ENCODE measurements at regions not wholly inside any gene's neighbourhood (a gene's known extent, or its start where the extent isn't known, plus 50 kb on each side); places are given as distances from the start of the nearest gene placed in this dataset.
"Not testable (repeated sequence)": the region's sequence is repeated elsewhere in the genome, so short reads cannot be mapped to it uniquely, and the experiment has no call there.

GRCh38 chr14:84483072-84483420 is 1046.9 kb upstream of the FLRT2 start:
- peak; percentile 28 for DNase-seq (ENCODE audit: low read depth, low spot score)

- not testable (repeated sequence) for DNase-seq (ENCODE audit: low read depth, low spot score)
Observed at GRCh38 chr14:84484243-84484642, 1045.7 kb upstream of the FLRT2 start.

DNA sequence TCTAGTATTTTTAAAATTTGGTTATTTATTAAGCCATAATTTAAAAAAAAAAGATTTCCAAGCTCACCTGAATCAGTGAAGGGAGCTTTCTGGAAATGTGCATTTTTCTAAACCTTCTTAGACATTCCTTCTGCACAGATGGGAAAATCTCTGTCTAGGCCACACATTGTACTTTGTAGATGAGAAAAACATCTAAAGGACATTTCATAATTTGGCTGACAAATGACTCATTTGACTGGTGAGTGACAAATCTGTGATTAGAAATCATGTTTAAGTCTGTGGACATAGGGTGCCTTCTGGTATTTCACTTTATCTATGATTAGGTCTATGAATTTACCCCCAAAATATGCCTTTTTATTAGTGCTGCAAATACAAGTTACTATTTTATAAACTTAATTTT is 1044.9 kb upstream of the FLRT2 start:
- DNase-seq (ENCODE audit: low read depth, low spot score) = no peak

DNA sequence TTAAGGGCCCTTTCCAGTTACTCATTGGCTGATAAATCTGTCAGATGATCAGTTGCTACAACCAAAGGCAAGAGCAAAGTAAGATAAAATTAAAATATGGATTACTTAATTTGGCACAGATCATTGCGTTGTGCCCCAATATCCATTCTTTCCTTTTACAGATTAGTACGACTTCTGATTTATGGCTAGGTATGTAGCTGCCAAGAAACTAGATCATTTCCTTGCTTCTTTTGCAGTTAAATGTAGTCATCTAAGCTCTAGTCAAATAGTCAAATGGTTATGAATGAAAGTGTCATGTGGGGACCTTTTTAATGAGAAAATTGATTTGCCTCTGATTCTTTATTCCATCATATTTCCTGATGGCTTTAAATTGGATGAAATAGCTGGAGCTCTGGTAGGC is 1039.9 kb upstream of the FLRT2 start:
- DNase-seq (ENCODE audit: low read depth, low spot score) = no peak

DNA sequence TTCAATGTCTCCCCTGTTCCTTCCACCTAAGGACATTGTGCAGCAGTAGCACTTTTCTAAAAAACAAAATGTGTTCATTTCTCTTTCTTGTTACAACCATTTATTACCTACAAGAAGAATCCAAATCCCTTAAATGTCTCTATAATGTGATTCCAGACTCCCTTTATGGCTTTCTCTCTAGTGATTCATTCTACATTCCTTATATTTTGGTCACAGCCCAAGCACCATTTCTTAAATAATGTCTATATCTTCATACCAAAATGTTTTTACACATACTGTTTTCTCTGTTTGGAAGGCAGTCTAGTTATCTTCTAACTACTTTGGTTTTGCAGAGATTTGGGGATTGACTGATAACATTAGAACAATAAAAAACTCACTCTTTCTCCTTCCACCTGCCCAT is 1037.3 kb upstream of the FLRT2 start:
- no peak for DNase-seq (ENCODE audit: low read depth, low spot score)

GRCh38 chr14:84493779-84494178 is 1036.2 kb upstream of the FLRT2 start:
- DNase-seq (ENCODE audit: low read depth, low spot score) = peak; percentile 30

DNA sequence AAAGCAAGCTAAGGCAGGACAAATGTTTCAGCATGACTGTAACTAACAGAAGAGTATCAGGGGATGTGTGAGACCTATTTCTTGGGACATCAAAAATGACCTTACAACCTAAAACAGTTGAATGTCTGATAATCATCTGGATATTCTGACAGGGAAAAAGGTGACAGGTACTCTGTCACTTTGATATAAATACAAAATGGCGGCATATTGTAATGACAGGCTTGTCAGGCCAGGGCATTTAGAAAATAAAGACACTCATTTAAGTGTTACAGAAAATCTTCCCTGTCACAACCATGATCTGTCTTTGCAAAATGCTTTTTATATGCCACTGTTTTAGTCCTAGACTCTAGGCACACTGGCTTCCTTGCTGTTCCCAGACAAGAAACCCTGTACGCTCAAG is 1033.3 kb upstream of the FLRT2 start:
- no peak for DNase-seq (ENCODE audit: low read depth, low spot score)

- not testable (repeated sequence) for DNase-seq (ENCODE audit: low read depth, low spot score)
Observed at GRCh38 chr14:84512823-84513222, 1017.1 kb upstream of the FLRT2 start.

GRCh38 chr14:84519836-84520235 is 1010.1 kb upstream of the FLRT2 start:
- no peak for DNase-seq (ENCODE audit: low read depth, low spot score)

GRCh38 chr14:84520711-84521338 is 1009.1 kb upstream of the FLRT2 start:
- DNase-seq (ENCODE audit: low read depth, low spot score) = peak; percentile 77

DNA sequence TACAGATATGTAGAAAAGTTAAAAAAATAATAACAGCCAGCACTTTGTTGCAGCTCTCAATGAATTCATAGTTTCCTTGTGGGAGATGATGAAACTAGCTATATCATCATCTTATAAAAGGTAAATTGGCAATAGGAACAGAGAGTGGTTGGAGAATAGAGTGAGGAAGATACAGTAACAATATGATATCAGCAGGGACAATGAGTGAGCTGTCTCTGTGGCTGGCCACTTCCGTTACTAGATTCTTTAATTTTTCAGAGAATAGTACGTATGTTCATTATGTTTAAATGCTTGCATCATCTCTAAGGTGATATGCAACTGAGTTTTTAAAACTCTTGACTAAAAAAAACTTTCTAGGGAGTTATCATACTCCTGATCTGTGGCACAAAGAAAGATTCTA is 1006.2 kb upstream of the FLRT2 start:
- no peak for DNase-seq (ENCODE audit: low read depth, low spot score)

GRCh38 chr14:84527706-84528105 is 1002.2 kb upstream of the FLRT2 start:
- DNase-seq (ENCODE audit: low read depth, low spot score) = no peak

- no peak for DNase-seq (ENCODE audit: low read depth, low spot score)
Observed at GRCh38 chr14:84532016-84532415, 997.9 kb upstream of the FLRT2 start.

GRCh38 chr14:84533181-84533725 is 996.7 kb upstream of the FLRT2 start:
- no peak for DNase-seq (ENCODE audit: low read depth, low spot score)

DNA sequence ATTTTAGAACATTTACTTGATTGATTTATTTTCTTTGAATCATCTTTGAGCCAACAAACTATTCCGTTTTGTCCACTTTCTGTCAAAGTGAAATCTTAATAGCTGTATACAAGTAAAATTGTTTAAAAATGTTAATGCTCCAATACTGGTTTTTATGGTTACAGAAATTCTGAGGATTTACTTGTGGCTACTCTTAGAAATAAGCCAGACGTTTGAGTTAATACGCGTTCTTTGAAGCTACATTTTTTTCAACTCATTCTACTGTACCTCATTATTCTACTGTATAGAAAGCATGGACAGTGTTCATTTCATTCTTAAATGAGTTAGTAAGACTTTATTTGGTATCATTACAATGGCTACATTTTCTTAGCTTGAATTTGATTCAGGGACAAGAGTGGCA is 996.2 kb upstream of the FLRT2 start:
- no peak for DNase-seq (ENCODE audit: low read depth, low spot score)

GRCh38 chr14:84535484-84535883 is 994.5 kb upstream of the FLRT2 start:
- DNase-seq (ENCODE audit: low read depth, low spot score) = no peak

DNA sequence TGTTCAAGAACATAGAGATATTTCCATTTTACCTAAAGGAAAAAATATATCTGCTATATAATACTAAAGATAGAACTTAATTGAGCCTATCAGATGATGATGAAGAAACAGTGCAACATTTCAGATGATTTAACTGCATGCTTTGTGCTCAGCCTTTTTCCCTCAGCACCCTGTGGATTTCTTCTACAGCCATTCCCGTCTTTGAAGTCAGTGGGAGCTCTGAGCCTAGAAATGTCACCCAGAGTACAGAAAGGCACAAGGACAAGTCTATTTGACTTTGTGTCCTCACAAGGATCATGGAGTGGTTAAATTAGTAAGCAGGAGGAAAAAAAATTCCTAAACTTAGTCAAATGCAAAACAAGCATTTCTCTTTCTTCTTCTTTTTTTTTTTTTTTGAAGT is 994.0 kb upstream of the FLRT2 start:
- no peak for DNase-seq (ENCODE audit: low read depth, low spot score)

GRCh38 chr14:84541018-84541417 is 988.9 kb upstream of the FLRT2 start:
- no peak for DNase-seq (ENCODE audit: low read depth, low spot score)

DNA sequence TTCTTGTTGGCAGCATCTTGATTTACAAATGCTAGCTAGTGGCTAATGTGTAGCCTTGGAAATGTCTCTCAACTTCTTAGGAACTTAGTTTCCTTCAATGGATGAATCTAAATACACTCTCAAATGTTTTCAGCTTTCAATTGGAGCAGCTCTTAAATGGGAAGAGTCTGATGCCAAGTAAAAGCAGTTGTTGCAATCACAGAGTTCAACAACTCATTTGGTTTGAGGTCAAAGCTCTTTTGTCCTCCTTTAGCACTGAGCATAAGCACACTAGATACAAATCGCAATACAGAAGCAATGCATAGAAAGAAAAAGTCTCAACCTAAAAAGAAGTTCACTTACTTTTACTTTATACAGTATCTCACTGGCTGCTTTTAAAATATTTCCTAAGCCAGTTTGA is 986.1 kb upstream of the FLRT2 start:
- no peak for DNase-seq (ENCODE audit: low read depth, low spot score)

DNA sequence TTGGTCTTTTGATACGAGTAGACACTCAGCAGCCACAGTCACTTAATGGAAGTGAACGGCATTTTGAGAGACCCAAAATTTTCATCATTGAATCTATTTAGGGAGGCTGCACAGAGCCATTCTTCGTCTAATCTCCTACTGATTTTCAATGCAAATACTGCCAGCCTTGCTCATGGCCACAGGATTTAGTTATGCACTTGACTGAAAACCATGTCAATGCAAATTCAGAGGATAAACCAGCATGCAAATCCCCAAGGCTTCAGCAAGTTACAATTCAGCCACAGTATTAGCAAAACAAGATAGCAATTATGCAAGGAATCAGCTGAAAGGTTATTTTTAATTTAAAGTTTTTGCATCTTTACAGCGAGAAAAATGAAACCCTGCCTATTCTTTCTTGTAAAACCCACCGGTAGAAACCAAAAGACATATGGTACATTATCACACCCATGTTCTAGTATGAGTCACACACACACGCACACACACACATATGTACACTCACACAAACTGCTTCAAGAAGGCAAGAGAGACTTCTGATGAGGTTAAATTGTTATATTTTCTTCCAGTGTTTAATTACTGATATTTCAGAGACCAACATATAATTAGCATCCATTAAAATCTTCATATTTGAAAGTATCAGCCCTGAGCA is 985.3 kb upstream of the FLRT2 start:
- DNase-seq (ENCODE audit: low read depth, low spot score) = no peak

DNA sequence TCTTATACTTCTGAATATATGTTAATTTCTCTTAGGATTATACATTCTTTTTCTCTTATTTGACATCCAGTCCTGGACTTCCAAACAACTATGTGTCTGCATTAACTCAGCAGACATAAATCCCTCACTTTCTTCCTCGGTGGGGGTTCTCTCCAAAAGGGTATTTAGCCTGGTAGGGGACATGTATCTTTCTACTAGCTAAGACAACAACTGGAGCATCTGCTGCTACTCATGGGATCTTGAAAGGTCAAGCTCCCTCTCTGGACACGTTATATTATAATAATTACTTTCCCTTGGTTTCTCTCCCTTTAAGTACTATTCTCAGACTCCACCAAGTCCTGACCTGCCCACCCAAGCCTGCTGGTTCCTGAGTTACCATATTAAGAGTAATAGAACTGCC is 983.7 kb upstream of the FLRT2 start:
- no peak for DNase-seq (ENCODE audit: low read depth, low spot score)

- DNase-seq (ENCODE audit: low read depth, low spot score) = no peak
Observed at GRCh38 chr14:84554136-84554535, 975.8 kb upstream of the FLRT2 start.

DNA sequence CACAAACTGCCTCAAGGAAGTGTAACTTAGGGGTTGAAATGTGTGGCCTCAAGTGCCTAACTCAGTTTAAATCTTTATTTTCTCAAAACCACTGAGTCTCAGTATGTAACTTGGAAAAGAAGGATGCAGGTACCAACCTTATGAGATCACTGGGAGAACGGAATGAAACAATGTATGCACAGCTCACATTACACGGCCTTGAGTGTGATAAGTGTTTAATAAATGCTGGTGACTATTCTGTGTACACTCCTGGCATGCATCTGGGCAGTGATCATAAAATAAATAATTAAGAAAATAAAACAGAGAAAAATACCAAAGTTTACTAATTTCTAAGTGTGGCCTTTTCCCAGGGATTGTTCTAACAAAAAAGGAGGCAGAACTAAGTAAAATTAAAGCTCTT is 974.5 kb upstream of the FLRT2 start:
- DNase-seq (ENCODE audit: low read depth, low spot score) = no peak

GRCh38 chr14:84566109-84566508 is 963.8 kb upstream of the FLRT2 start:
- no peak for DNase-seq (ENCODE audit: low read depth, low spot score)

Measured in astrocyte of the hippocampus (primary cell).